WTC11 (cell line): ENCODE measurements at regions not wholly inside any gene's neighbourhood (a gene's known extent, or its start where the extent isn't known, plus 50 kb on each side); places are given as distances from the start of the nearest gene placed in this dataset.
"Not testable (repeated sequence)": the region's sequence is repeated elsewhere in the genome, so short reads cannot be mapped to it uniquely, and the experiment has no call there.

Experiments used
- ATAC-seq: fragments of 200-7000 bp; cut with Tn5 transposase; 2 replicates; pipeline ENCODE4 v1.10.0; 2021; ENCODE audit warnings: mild to moderate bottlenecking, moderate library complexity
- CTCF ChIA-PET: fragments of 300-600 bp; sonication (Branson Sonifier 250); formaldehyde crosslinking; loops from one replicate; lab custom pipeline; 2021; ENCODE audit warnings: antibody characterized with exemption; lab: Charles Lee
- POLR2A ChIA-PET: fragments of 350-600 bp; sonication (Branson Sonifier 250); formaldehyde crosslinking; loops from one replicate; lab custom pipeline; 2021; ENCODE audit warnings: antibody characterized with exemption; lab: Charles Lee
- DNase-seq: peaks from one replicate; pipeline ENCODE4 v3.0.0; 2021; ENCODE audit warnings: low spot score
- H3K27ac Mint-ChIP-seq: 2 replicates; pipeline ENCODE4 v1.8.0; 2021; ENCODE audit warnings: mixed read lengths
- H3K27me3 Mint-ChIP-seq: 2 replicates; pipeline ENCODE4 v1.8.0; 2021; ENCODE audit warnings: low read depth, mild to moderate bottlenecking, moderate library complexity, mixed read lengths
- H3K36me3 Mint-ChIP-seq: 2 replicates; pipeline ENCODE4 v1.8.0; 2021; ENCODE audit warnings: mixed read lengths
- H3K4me1 Mint-ChIP-seq: 2 replicates; pipeline ENCODE4 v1.8.0; 2022; ENCODE audit warnings: mixed read lengths
- H3K4me3 Mint-ChIP-seq: 2 replicates; pipeline ENCODE4 v1.8.0; 2021; ENCODE audit warnings: mild to moderate bottlenecking, moderate library complexity, mixed read lengths
- H3K9me3 Mint-ChIP-seq: 2 replicates; pipeline ENCODE4 v1.8.0; 2021; ENCODE audit warnings: mixed read lengths
- ATF3 ChIP-seq: sonication (generic); formaldehyde crosslinking; conservative IDR thresholded peaks from 2 replicates; pipeline ENCODE4 v1.8.1; 2022; ENCODE audit warnings: mild to moderate bottlenecking, missing genetic modification reagents
- CTCF ChIP-seq: fragments of 200-600 bp; IDR thresholded peaks from 2 replicates; pipeline ENCODE4 v1.8.0; 2022; ENCODE audit warnings: antibody characterized with exemption
- E2F1 ChIP-seq: sonication (generic); formaldehyde crosslinking; IDR thresholded peaks from 2 replicates; pipeline ENCODE4 v1.8.0; 2022; ENCODE audit warnings: mild to moderate bottlenecking, missing genetic modification reagents
- E2F4 ChIP-seq: sonication (generic); formaldehyde crosslinking; IDR thresholded peaks from 2 replicates; pipeline ENCODE4 v1.8.1; 2022; ENCODE audit warnings: low read depth, mild to moderate bottlenecking, moderate library complexity, missing genetic modification reagents, borderline replicate concordance
- E2F5 ChIP-seq: sonication (generic); formaldehyde crosslinking; IDR thresholded peaks from 2 replicates; pipeline ENCODE4 v1.8.1; 2022; ENCODE audit warnings: mild to moderate bottlenecking, moderate library complexity, missing genetic modification reagents
- GRHL2 ChIP-seq: fragments of 250-450 bp; sonication (Bioruptor Pico); IDR thresholded peaks from 2 replicates; pipeline ENCODE4 v1.8.0; 2022; ENCODE audit warnings: mild to moderate bottlenecking, moderate library complexity; ENCODE audit not compliant: insufficient replicate concordance, severe bottlenecking
- GTF2I ChIP-seq: fragments of 250-450 bp; sonication (Bioruptor Pico); conservative IDR thresholded peaks from 2 replicates; pipeline ENCODE4 v1.4.0; 2021; ENCODE audit warnings: mild to moderate bottlenecking
- IRF2 ChIP-seq: sonication (generic); formaldehyde crosslinking; IDR thresholded peaks from 2 replicates; pipeline ENCODE4 v1.8.0; 2022; ENCODE audit warnings: low read depth, missing genetic modification reagents, borderline replicate concordance
- MYBL2 ChIP-seq: sonication (generic); formaldehyde crosslinking; IDR thresholded peaks from 2 replicates; pipeline ENCODE4 v1.8.1; 2023; ENCODE audit warnings: mild to moderate bottlenecking, moderate library complexity, missing genetic modification reagents
- NR2C2 ChIP-seq: sonication (generic); formaldehyde crosslinking; IDR thresholded peaks from 2 replicates; pipeline ENCODE4 v1.8.0; 2022; ENCODE audit warnings: mild to moderate bottlenecking, missing genetic modification reagents
- ZNF423 ChIP-seq: fragments of 250-450 bp; sonication (Bioruptor Pico); IDR thresholded peaks from 2 replicates; pipeline ENCODE4 v2.1.2; 2022; ENCODE audit warnings: mild to moderate bottlenecking, moderate library complexity

- H3K4me1 Mint-ChIP-seq, H3K36me3 Mint-ChIP-seq, ATAC-seq, CTCF ChIA-PET, H3K27ac Mint-ChIP-seq, POLR2A ChIA-PET, DNase-seq, H3K27me3 Mint-ChIP-seq, H3K4me3 Mint-ChIP-seq, H3K9me3 Mint-ChIP-seq: not testable (repeated sequence)
Observed at GRCh38 chr2:95654897-95655296, 63.1 kb downstream of the TRIM43 start.

- H3K27ac Mint-ChIP-seq, H3K27me3 Mint-ChIP-seq, H3K4me1 Mint-ChIP-seq, POLR2A ChIA-PET, DNase-seq, ATAC-seq, H3K4me3 Mint-ChIP-seq, H3K36me3 Mint-ChIP-seq, H3K9me3 Mint-ChIP-seq, CTCF ChIA-PET: not testable (repeated sequence)
Observed at GRCh38 chr2:95656553-95656952, 64.8 kb downstream of the TRIM43 start.

- ATAC-seq, H3K27me3 Mint-ChIP-seq, H3K9me3 Mint-ChIP-seq, CTCF ChIA-PET, H3K36me3 Mint-ChIP-seq, H3K4me1 Mint-ChIP-seq, H3K27ac Mint-ChIP-seq, H3K4me3 Mint-ChIP-seq, DNase-seq, POLR2A ChIA-PET: not testable (repeated sequence)
Observed at GRCh38 chr2:95657937-95658336, 66.1 kb downstream of the TRIM43 start.

GRCh38 chr2:95660766-95661562 is 69.2 kb downstream of the TRIM43 start:
- CTCF ChIA-PET, ATAC-seq, H3K27me3 Mint-ChIP-seq, H3K27ac Mint-ChIP-seq, H3K4me3 Mint-ChIP-seq, H3K36me3 Mint-ChIP-seq, H3K9me3 Mint-ChIP-seq, DNase-seq, POLR2A ChIA-PET: not testable (repeated sequence)
- peaks cover 13% of the 10 kb centered on the region for H3K4me1 Mint-ChIP-seq

- peak; percentile 17 for DNase-seq
- H3K4me3 Mint-ChIP-seq = not testable (repeated sequence)
Observed at GRCh38 chr2:95663471-95664441, 72.0 kb downstream of the TRIM43 start.

GRCh38 chr2:95666636-95667035 is 74.8 kb downstream of the TRIM43 start:
- H3K4me3 Mint-ChIP-seq, ATAC-seq, POLR2A ChIA-PET, H3K9me3 Mint-ChIP-seq, DNase-seq, CTCF ChIA-PET, H3K36me3 Mint-ChIP-seq, H3K27ac Mint-ChIP-seq: not testable (repeated sequence)
- H3K4me1 Mint-ChIP-seq = peaks cover 18% of the 10 kb centered on the region
- H3K27me3 Mint-ChIP-seq = peaks cover 11% of the 10 kb centered on the region

More at GRCh38 chr2:95663471-95664441, 72.0 kb downstream of the TRIM43 start:
- ATAC-seq = peak; percentile 53
- H3K36me3 Mint-ChIP-seq, H3K27ac Mint-ChIP-seq, CTCF ChIA-PET, POLR2A ChIA-PET, H3K9me3 Mint-ChIP-seq: not testable (repeated sequence)
- Mint-ChIP-seq H3K4me1 (peaks cover 13% of the 10 kb centered on the region), H3K27me3 (peaks cover 11% of the 10 kb centered on the region)

- ChIA-PET CTCF (no interaction called here), POLR2A (no interaction called here)
- peaks cover 11% of the 10 kb centered on the region for H3K27me3 Mint-ChIP-seq
- DNase-seq = no peak
- no peaks in the 10 kb centered on the region for H3K36me3 Mint-ChIP-seq
- H3K9me3 Mint-ChIP-seq = no peaks in the 10 kb centered on the region
- no peak for ATAC-seq
- H3K4me3 Mint-ChIP-seq = no peak overlapping the region
- no peak overlapping the region for H3K27ac Mint-ChIP-seq
- H3K4me1 Mint-ChIP-seq = peaks cover 18% of the 10 kb centered on the region
- TF ChIP-seq E2F1 (CRISPR knock-in tag) = no peak
- no peak for TF ChIP-seq E2F5 (CRISPR knock-in tag)
- TF ChIP-seq CTCF = no peak
- no peak for TF ChIP-seq GTF2I
- TF ChIP-seq ATF3 (CRISPR knock-in tag) = no peak
- no peak for TF ChIP-seq NR2C2 (CRISPR knock-in tag)
- TF ChIP-seq E2F4 = no peak
- no peak for TF ChIP-seq ZNF423
- no peak for TF ChIP-seq GRHL2 (CRISPR knock-in tag)
- TF ChIP-seq IRF2 (CRISPR knock-in tag) = no peak
- TF ChIP-seq MYBL2 = no peak
Observed at GRCh38 chr2:95667480-95667879, 75.7 kb downstream of the TRIM43 start.
